ENCODE measurements at regions not wholly inside any gene's neighbourhood (a gene's known extent, or its start where the extent isn't known, plus 50 kb on each side); places are given as distances from the start of the nearest gene placed in this dataset.

GRCh38 chr13:106362707-106363106 is 172.8 kb downstream of the EFNB2 start:
- Mint-ChIP-seq H3K36me3 (ENCODE audit: unreplicated experiment) (peaks cover 7% of the 10 kb centered on the region), H3K4me1 (ENCODE audit: low read depth, unreplicated experiment) (peaks cover 2% of the 10 kb centered on the region), H3K27me3 (ENCODE audit: unreplicated experiment) (peaks cover 2% of the 10 kb centered on the region), H3K9me3 (ENCODE audit: unreplicated experiment) (peaks cover 2% of the 10 kb centered on the region), H3K4me3 (ENCODE audit: unreplicated experiment) (no peak overlapping the region), H3K27ac (ENCODE audit: unreplicated experiment) (no peak overlapping the region)
- no peak for DNase-seq
- no peak for TF ChIP-seq CTCF (IDR thresholded peaks at IDR 0.05; ENCODE audit: partially characterized antibody, unreplicated experiment)

GRCh38 chr13:106361621-106362020 is 173.8 kb downstream of the EFNB2 start:
- H3K27me3 Mint-ChIP-seq (ENCODE audit: unreplicated experiment) = peaks cover 2% of the 10 kb centered on the region
- peaks cover 7% of the 10 kb centered on the region for H3K36me3 Mint-ChIP-seq (ENCODE audit: unreplicated experiment)
- H3K4me3 Mint-ChIP-seq (ENCODE audit: unreplicated experiment) = no peak overlapping the region
- peaks cover 8% of the 10 kb centered on the region for H3K4me1 Mint-ChIP-seq (ENCODE audit: low read depth, unreplicated experiment)
- H3K9me3 Mint-ChIP-seq (ENCODE audit: unreplicated experiment) = peaks cover 2% of the 10 kb centered on the region
- no peak overlapping the region for H3K27ac Mint-ChIP-seq (ENCODE audit: unreplicated experiment)
- DNase-seq = no peak
- no peak for TF ChIP-seq CTCF (IDR thresholded peaks at IDR 0.05; ENCODE audit: partially characterized antibody, unreplicated experiment)

- Mint-ChIP-seq H3K36me3 (ENCODE audit: unreplicated experiment) (peaks cover 11% of the 10 kb centered on the region), H3K4me1 (ENCODE audit: low read depth, unreplicated experiment) (peaks cover 20% of the 10 kb centered on the region), H3K4me3 (ENCODE audit: unreplicated experiment) (no peak overlapping the region), H3K9me3 (ENCODE audit: unreplicated experiment) (peaks cover 2% of the 10 kb centered on the region), H3K27me3 (ENCODE audit: unreplicated experiment) (peaks cover 2% of the 10 kb centered on the region), H3K27ac (ENCODE audit: unreplicated experiment) (no peak overlapping the region)
- no peak for DNase-seq
- TF ChIP-seq CTCF (IDR thresholded peaks at IDR 0.05; ENCODE audit: partially characterized antibody, unreplicated experiment) = no peak
These were observed 178.3 kb downstream of the EFNB2 start for GRCh38 chr13:106357198-106357597.

GRCh38 chr13:106355866-106356265 is 179.6 kb downstream of the EFNB2 start:
- H3K9me3 Mint-ChIP-seq (ENCODE audit: unreplicated experiment) = no peaks in the 10 kb centered on the region
- H3K4me3 Mint-ChIP-seq (ENCODE audit: unreplicated experiment) = no peak overlapping the region
- H3K27me3 Mint-ChIP-seq (ENCODE audit: unreplicated experiment) = peaks cover 2% of the 10 kb centered on the region
- DNase-seq = no peak
- H3K27ac Mint-ChIP-seq (ENCODE audit: unreplicated experiment) = no peak overlapping the region
- H3K36me3 Mint-ChIP-seq (ENCODE audit: unreplicated experiment) = peaks cover 11% of the 10 kb centered on the region
- TF ChIP-seq CTCF (IDR thresholded peaks at IDR 0.05; ENCODE audit: partially characterized antibody, unreplicated experiment) = no peak
- peaks cover 20% of the 10 kb centered on the region for H3K4me1 Mint-ChIP-seq (ENCODE audit: low read depth, unreplicated experiment)

GRCh38 chr13:106354961-106355360 is 180.5 kb downstream of the EFNB2 start:
- H3K27me3 Mint-ChIP-seq (ENCODE audit: unreplicated experiment) = no peaks in the 10 kb centered on the region
- peaks cover 22% of the 10 kb centered on the region for H3K4me1 Mint-ChIP-seq (ENCODE audit: low read depth, unreplicated experiment)
- no peaks in the 10 kb centered on the region for H3K9me3 Mint-ChIP-seq (ENCODE audit: unreplicated experiment)
- H3K27ac Mint-ChIP-seq (ENCODE audit: unreplicated experiment) = no peak overlapping the region
- no peak for DNase-seq
- H3K4me3 Mint-ChIP-seq (ENCODE audit: unreplicated experiment) = no peak overlapping the region
- TF ChIP-seq CTCF (IDR thresholded peaks at IDR 0.05; ENCODE audit: partially characterized antibody, unreplicated experiment) = no peak
- peaks cover 11% of the 10 kb centered on the region for H3K36me3 Mint-ChIP-seq (ENCODE audit: unreplicated experiment)
